ENCODE measurements at regions not wholly inside any gene's neighbourhood (a gene's known extent, or its start where the extent isn't known, plus 50 kb on each side); places are given as distances from the start of the nearest gene placed in this dataset.

GRCh38 chr7:25900877-25901276 is 251.1 kb upstream of the NFE2L3 start:
- TF ChIP-seq ZNF274 (IDR thresholded peaks at IDR 0.05; ENCODE audit: low read depth, low read length) (no peak), POLR2A (IDR thresholded peaks at IDR 0.05; ENCODE audit: borderline replicate concordance, extremely low read depth, insufficient read depth, insufficient read length) (no peak)
- no peaks in the 10 kb centered on the region for H3K36me3 ChIP-seq (ENCODE audit: control insufficient read depth in 1 of 2, insufficient read depth in 2 of 2, low read length in 2 of 2)
- CTCF ChIA-PET, result no interaction called here
- no peaks in the 10 kb centered on the region for H3K9me3 ChIP-seq (ENCODE audit: control insufficient read depth in 1 of 2, insufficient read depth in 1 of 2, low read depth in 1 of 2, low read length in 2 of 2)
- DNase-seq (ENCODE audit: low read depth, low spot score) (no peak), ATAC-seq (no peak)
- intact Hi-C loops (cut with micrococcal nuclease), result no loop called here
- H3K79me2 ChIP-seq (ENCODE audit: insufficient read depth, low read length), result no peaks in the 10 kb centered on the region
- H3K4me1 ChIP-seq (ENCODE audit: control insufficient read depth in 1 of 2, insufficient read depth in 2 of 2, low read length in 2 of 2), result peaks cover 0 to under 1% of the 10 kb centered on the region in 2 experiments; a peak in 2 of 4 replicates
- H4K20me1 ChIP-seq (ENCODE audit: insufficient read depth), result no peaks in the 10 kb centered on the region
- H2AFZ ChIP-seq (ENCODE audit: low read depth, low read length, poor library complexity, severe bottlenecking), result no peak overlapping the region
- H3K4me2 ChIP-seq (ENCODE audit: low read length), result no peak overlapping the region
- no peaks in the 10 kb centered on the region for H3K27me3 ChIP-seq (ENCODE audit: insufficient read depth, low read length)
- H3K9me2 ChIP-seq (ENCODE audit: insufficient read depth), result no peaks in the 10 kb centered on the region
- RAD21 ChIA-PET (ENCODE audit: low non-redundant PET in 1 of 2, low total read pairs in 2 of 2, uncharacterized antibody in 2 of 2, unreplicated experiment in 2 of 2), result no interaction called here
- H3K27ac ChIP-seq (ENCODE audit: low read depth, low read length), result no peak overlapping the region
- H3K4me3 ChIP-seq (replicated peaks in 1 of 2; ENCODE audit: low read depth in 1 of 2, low read length in 2 of 2), result no peak overlapping the region
- H3K9ac ChIP-seq (ENCODE audit: low read length), result no peak overlapping the region
- BruUV-seq (replicated peaks), result no TSS peak
- POLR2A ChIA-PET, result no interaction called here

GRCh38 chr7:25901658-25902057 is 250.3 kb upstream of the NFE2L3 start:
- no peak overlapping the region for H3K4me3 ChIP-seq (replicated peaks in 1 of 2; ENCODE audit: low read depth in 1 of 2, low read length in 2 of 2)
- DNase-seq (ENCODE audit: low read depth, low spot score), result no peak
- ChIA-PET POLR2A (no interaction called here), RAD21 (ENCODE audit: low non-redundant PET in 1 of 2, low total read pairs in 2 of 2, uncharacterized antibody in 2 of 2, unreplicated experiment in 2 of 2) (no interaction called here), CTCF (no interaction called here)
- H3K4me1 ChIP-seq (ENCODE audit: control insufficient read depth in 1 of 2, insufficient read depth in 2 of 2, low read length in 2 of 2), result no peaks in the 10 kb centered on the region
- BruUV-seq (replicated peaks), result no TSS peak
- no peak overlapping the region for H3K9ac ChIP-seq (ENCODE audit: low read length)
- ATAC-seq, result no peak
- no peak for TF ChIP-seq POLR2AphosphoS5 (IDR thresholded peaks at IDR 0.05; ENCODE audit: low read depth, low read length)
- TF ChIP-seq TCF7L2 (IDR thresholded peaks at IDR 0.05; ENCODE audit: borderline replicate concordance, extremely low read depth, insufficient read depth, insufficient read length), result no peak
- no peak for TF ChIP-seq CTCF (IDR thresholded peaks at IDR 0.05 in 2 of 3, conservative IDR thresholded peaks at IDR 0.05 in 1 of 3; ENCODE audit: borderline replicate concordance in 1 of 3, insufficient read depth in 1 of 3, low read depth in 2 of 3, low read length in 2 of 3)
- TF ChIP-seq EGR1 (IDR thresholded peaks at IDR 0.05; ENCODE audit: low read depth), result no peak
- TF ChIP-seq REST (IDR thresholded peaks at IDR 0.05; ENCODE audit: low read depth), result no peak
- TF ChIP-seq ATF3 (IDR thresholded peaks at IDR 0.05), result no peak
- no peak for TF ChIP-seq FOSL1 (IDR thresholded peaks at IDR 0.05; ENCODE audit: low read depth)
- TF ChIP-seq SP1 (IDR thresholded peaks at IDR 0.05; ENCODE audit: low read depth), result no peak
- no peak for TF ChIP-seq ZNF274 (IDR thresholded peaks at IDR 0.05; ENCODE audit: low read depth, low read length)
- TF ChIP-seq YY1 (IDR thresholded peaks at IDR 0.05; ENCODE audit: extremely low read depth, insufficient replicate concordance, low read depth, low read length), result no peak
- no peak for TF ChIP-seq ELF1 (IDR thresholded peaks at IDR 0.05; ENCODE audit: borderline replicate concordance, low read depth)
- no peak for TF ChIP-seq JUND (IDR thresholded peaks at IDR 0.05)
- TF ChIP-seq CBX3 (IDR thresholded peaks at IDR 0.05; ENCODE audit: low read depth), result no peak
- TF ChIP-seq SRF (IDR thresholded peaks at IDR 0.05; ENCODE audit: low read depth), result no peak
- no peak overlapping the region for H2AFZ ChIP-seq (ENCODE audit: low read depth, low read length, poor library complexity, severe bottlenecking)
- no peak overlapping the region for H3K27ac ChIP-seq (ENCODE audit: low read depth, low read length)
- no peaks in the 10 kb centered on the region for H3K27me3 ChIP-seq (ENCODE audit: insufficient read depth, low read length)
- H3K9me3 ChIP-seq (ENCODE audit: control insufficient read depth in 1 of 2, insufficient read depth in 1 of 2, low read depth in 1 of 2, low read length in 2 of 2), result no peaks in the 10 kb centered on the region
- H4K20me1 ChIP-seq (ENCODE audit: insufficient read depth), result no peaks in the 10 kb centered on the region
- no peaks in the 10 kb centered on the region for H3K36me3 ChIP-seq (ENCODE audit: control insufficient read depth in 1 of 2, insufficient read depth in 2 of 2, low read length in 2 of 2)
- intact Hi-C loops (cut with micrococcal nuclease), result no loop called here
- H3K9me2 ChIP-seq (ENCODE audit: insufficient read depth), result no peaks in the 10 kb centered on the region
- no peaks in the 10 kb centered on the region for H3K79me2 ChIP-seq (ENCODE audit: insufficient read depth, low read length)
- no peak overlapping the region for H3K4me2 ChIP-seq (ENCODE audit: low read length)

All from HCT116 (cell line).